Hematopoietic multipotent progenitor cell treated with erythropoietin and hydrocortisone succinate and interleukin-3 and kit ligand, for 8 days (in vitro differentiated cells): ENCODE measurements at regions not wholly inside any gene's neighbourhood (a gene's known extent, or its start where the extent isn't known, plus 50 kb on each side); places are given as distances from the start of the nearest gene placed in this dataset.

Experiments used
- DNase-seq: peaks from one replicate; pipeline ENCODE4 v3.0.0-alpha.2; 2015

DNA sequence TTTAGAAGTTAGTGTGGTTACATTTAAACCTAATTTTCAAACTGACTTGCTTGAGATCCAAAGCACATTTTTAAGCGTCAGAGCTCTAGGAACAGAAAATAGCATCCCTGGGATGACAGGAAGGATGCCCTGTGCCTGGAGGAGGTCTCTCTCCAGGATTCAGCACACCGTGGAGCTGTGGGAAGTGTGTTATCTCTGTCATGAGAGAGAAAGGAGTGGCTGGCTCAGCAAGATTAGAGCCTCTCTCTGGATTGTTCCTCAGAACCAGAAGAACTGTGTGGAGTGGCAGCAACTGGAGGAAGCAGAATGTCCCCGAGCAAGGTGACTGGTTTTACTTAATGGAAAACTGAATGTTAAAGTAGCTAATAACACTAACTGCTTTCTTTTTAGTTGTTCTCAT lies 233.6 kb upstream of the TGFBR2 start:
- DNase-seq: no peak

DNA sequence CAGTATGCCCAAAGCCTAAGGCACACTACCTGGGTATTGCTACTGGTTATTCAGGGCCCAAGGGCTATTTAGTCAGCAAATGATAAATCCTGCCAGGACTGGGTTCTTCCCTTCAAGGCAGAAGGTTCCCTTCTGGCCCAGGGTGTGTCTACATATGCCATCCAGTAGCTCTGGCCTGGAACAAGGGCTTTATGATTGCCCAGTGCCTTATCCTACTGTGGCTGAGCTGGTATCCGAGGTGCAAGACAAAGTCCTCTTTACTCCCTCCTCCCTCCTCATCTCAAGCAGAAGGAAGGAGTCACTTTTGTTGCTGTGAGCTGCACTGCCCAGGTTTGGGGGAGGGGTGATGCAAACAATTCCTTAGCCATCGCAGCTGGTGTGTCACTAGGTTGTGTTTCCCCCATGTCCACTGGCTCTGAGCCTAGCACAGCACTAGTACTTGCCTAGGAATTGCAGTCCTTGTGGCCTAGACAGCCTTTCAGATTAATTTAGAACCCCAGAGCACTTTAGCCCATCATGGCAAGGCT lies 221.8 kb upstream of the TGFBR2 start:
- DNase-seq: no peak

DNA sequence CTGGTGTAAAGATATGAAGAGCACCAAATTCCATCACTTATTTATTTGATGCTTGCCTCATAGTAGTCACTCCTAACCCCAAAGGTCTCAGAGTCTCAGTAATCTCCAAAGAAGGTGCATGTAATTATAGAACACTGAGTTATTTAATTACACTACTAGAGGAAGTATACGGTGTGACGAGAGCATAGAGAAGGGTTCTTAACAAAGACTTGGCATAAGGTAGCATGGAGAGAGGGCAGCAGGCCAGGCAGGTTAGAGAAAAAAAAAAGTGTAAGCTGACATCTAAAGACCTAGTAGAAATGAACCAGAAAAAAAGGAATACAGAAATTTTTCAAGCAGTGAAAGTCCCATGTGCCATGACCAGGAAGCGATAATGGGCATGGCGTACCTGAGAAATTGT lies 213.3 kb upstream of the TGFBR2 start:
- DNase-seq: no peak

DNA sequence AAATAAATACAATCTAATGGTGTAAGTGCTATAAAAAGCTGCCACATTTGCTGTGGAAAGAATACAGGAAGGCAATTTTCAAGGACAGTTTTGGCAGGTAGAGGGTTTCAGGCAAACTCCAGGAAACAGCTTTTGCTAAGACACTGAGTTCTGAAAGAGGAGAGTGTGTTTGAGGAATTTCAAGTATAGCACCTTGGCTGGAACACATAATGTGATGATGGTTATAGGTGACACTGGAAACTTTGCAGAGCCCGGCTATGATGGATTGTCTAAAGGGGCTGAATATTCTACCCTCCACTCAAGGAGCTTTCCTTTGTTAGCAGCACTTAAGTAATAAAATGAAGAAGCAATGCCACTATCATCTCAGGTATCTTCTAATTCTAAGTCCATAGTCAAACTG lies 209.4 kb upstream of the TGFBR2 start:
- no peak for DNase-seq

DNA sequence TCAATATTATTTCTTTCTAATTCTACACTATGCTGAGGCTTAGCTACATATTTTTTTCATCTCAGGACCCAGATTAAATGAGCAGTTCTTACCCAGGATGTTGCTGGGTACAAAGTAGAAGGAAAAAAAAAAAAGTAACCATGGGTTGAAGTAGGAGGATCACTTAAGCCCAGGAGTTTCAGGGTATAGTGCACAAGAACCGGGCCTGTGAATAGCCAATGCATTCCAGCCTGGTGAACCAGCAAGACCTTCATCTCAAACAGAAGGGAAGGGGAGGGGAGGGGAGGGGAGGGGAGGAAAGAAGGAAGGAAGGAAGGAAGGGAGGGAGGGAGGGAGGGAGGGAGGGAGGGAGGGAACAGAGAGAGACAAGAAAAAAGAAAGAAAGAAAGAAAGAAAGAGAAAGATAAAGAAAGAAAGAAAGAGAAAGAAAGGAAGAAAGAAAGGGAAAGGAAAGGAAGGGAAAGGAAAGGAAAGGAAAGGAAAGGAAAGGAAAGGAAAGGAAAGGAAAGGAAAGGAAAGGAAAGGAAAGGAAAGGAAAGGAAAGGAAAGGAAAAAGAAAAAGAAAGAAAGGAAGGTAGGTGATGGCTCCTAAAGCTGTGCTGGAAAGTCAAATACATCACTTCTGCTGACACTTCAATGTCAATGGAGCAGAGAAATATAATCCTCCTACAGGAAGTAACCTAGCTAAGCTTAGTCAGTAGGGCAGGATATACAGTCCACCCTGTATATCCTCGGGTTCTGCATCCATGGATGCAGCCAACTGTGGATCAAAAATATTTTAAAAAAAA lies 206.8 kb upstream of the TGFBR2 start:
- no peak for DNase-seq

- DNase-seq: no peak
Observed at GRCh38 chr3:30400926-30401325, 205.5 kb upstream of the TGFBR2 start.

DNA sequence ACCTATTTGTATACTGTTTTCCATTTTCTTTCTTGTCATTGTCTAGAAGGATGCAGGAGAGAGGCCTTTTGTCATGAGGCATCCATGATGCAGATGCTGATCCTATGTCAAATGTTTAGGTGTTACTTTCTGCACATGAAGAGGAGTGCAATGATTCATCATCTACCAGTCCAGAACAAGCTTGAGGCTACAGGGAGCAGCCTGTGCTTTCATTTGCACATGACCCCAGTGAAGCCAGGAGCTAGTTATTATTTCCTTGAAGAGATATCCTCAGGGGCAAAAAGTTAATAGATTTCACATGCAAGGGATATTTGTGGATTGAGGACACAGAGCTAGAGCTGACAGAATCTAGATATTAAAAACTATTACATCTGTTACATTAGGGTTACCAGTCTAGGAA lies 204.4 kb upstream of the TGFBR2 start:
- no peak for DNase-seq

DNA sequence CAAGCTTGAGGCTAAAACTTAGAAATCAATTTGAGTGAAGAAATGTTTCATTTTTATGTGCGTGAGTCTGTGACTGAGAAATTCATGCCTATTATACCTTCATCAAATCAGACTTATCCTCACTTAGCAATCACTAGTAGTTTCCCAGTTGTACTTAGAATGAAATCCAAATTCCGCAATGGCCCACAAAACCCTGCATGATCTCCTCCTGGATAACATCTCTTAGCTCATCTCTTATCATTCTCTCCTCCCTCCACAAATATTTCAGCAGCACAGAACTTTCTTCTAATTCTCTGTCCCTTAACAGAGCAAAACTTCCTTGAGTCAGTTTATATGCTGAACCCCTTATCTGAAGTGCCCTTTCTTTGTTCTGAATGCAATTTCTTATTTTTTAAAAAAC lies 198.8 kb upstream of the TGFBR2 start:
- no peak for DNase-seq

- DNase-seq: no peak
Observed at GRCh38 chr3:30408105-30408557, 198.3 kb upstream of the TGFBR2 start.

GRCh38 chr3:30418443-30418842 lies 188.0 kb upstream of the TGFBR2 start:
- no peak for DNase-seq

DNA sequence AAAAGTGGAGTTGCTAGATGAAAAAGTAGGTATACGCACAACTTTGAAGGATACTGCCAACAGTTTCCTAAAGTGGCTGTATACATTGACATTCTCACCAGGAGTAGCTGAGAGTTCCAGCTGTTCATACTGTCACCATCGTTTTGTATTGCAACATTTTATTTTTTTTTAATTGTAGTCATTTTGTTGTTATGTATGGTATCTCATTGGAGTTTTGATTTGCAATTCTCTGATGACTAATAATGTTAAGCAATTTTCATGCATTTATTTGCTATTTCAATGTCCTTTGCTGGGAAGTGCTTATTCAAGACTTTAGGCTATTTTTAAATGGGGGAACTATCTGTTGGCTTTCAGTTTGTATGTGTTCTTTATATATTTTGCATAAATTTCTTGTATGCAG lies 185.1 kb upstream of the TGFBR2 start:
- DNase-seq: no peak

DNA sequence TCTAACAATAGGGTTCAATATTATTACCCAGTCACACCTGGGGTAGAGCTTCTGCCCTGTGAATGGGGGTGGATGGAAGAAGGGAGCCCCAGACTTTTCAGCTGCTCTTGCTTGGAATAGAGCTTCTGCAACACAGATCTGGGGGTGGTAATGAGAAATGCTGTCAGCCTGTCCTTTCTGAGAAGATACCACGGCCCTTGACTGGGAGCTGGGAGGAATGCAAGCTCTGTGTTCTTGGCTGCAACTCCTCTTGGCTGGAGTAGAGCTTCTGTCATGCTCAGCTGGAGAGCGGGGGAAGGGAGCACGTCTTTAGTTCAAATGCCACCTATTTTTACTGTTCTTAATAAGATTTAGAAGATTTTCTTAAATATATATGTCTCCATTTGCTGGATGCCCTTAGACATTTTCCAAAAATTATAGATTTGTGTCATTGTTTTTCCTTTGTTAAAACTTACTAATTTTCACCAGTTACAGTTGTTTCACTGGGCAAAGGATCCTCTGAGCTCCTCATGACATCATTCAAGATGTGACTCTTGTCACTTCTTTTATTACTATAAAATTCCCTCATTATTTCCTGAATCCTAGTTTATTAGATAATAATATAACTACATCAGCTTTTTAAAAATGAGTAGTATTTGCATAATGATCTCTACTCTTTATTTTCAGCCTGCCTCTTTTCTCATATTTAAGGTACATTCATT lies 180.0 kb upstream of the TGFBR2 start:
- no peak for DNase-seq

DNA sequence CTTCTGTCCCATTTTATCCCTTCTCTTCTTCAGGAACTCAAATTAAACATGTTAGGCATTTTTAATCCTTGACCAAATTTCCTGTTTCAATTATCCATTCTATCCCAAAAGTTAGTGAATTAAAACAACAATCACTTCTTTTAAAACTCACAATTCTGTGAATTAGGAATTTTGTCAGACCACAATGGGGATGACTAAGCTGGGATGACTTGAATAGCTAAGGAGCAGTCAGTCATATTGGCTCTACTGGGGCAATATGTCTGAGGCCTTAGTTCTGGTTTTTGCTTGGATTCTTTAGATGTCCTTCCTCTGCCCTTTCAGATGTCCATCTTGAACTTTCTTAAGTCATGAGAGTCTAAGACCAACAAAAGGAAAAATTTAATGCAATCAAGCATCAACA lies 178.2 kb upstream of the TGFBR2 start:
- DNase-seq: no peak

DNA sequence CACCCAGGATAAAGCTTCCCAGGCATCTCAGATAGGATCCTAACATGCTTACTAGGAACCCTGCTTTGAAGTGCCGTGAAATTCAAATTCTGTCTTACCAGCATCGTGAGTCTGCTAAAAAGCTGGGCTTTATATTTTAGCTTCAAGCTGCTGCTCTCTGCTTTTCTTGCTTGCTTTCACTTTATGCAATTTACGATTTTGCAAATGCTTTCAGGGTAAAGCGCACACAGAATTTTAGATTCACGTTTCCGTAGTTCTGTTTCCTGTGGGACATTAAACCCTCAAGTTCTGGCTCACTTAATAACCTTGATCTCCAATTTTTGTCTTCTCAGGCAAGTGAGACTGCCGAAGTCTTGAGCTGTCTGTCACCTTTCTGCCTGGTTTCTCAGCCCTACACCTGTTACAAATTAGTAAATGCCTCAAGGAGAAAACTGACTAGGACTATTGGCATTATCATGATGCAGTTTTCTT lies 170.5 kb upstream of the TGFBR2 start:
- no peak for DNase-seq

DNA sequence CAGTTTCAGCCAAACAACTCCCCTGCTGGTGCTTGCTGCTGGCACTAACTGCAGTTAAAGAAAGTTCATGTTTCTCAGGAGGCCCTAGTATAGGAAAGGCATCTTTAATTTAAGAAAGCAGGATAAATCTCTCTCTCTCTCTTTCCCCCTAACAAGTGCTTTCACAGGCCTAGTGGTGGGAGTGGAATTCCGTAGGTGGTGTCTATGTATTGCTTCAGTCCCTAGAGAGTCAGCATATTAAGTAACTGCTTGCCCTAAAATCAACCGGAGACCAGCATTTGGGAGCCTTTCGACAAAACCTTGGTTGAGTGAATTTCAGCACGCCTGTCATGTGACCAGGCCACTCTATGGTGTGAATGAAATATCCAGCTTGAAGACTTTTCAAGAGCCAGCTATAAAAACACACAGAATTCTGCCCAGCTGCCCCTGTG lies 169.2 kb upstream of the TGFBR2 start:
- no peak for DNase-seq

GRCh38 chr3:30438126-30438525 lies 168.3 kb upstream of the TGFBR2 start:
- DNase-seq: no peak

- DNase-seq: no peak
Observed at GRCh38 chr3:30439451-30440053, 166.8 kb upstream of the TGFBR2 start.

DNA sequence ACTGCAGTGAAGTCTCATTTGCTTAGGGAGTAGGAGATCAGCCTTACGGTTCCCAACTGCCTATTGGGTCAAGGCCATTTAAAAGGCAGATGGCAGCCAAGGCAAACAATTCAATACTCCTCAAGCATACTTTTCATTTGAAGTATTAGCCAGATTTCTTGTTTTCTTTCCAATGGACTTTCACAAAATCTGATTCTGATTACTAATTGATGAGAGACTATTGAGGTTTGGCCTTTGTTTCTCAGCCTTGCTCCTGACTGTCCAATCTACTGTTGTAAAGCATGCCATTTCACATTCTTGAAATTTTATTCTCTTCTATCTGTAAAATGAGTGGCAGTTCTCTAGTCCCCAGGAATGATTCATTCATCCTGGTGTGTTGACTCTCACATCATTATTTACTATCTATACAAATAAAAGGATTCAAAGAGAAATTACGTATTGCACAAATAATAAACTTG lies 166.2 kb upstream of the TGFBR2 start:
- DNase-seq: no peak

DNA sequence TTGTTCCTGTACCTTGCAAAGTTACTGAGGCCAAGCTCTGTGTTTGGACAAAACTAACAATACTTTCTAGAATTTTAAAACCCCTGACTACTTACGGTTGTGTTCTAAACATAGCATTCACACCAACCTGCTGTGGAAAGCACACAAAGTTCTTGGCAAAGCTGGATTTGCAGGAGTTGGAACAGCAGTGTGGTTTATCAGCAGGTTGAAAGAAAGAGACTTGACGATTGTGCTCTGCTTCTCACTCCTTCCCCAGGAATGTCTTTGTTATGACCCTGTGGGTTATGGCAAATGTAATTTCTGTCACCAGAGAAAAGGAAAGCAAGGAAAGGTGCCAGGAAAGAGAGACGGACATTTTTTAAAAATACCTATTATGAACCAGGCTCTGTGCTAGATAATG lies 165.5 kb upstream of the TGFBR2 start:
- no peak for DNase-seq

GRCh38 chr3:30443756-30444673 lies 162.4 kb upstream of the TGFBR2 start:
- DNase-seq: no peak

- DNase-seq: no peak
Observed at GRCh38 chr3:30448450-30449289, 157.7 kb upstream of the TGFBR2 start.

GRCh38 chr3:30449290-30449632 lies 157.1 kb upstream of the TGFBR2 start:
- DNase-seq: no peak
